ENCODE measurements at regions not wholly inside any gene's neighbourhood (a gene's known extent, or its start where the extent isn't known, plus 50 kb on each side); places are given as distances from the start of the nearest gene placed in this dataset.

- Histone ChIP-seq H3K27ac (no peak overlapping the region), H3K79me2 (ENCODE audit: insufficient read depth) (no peaks in the 10 kb centered on the region)
- in situ Hi-C loops (cut with MboI): no loop called here
Observed at GRCh38 chr4:155600244-155600643, 66.4 kb upstream of the GUCY1A1 start.

GRCh38 chr4:155599596-155599995 lies 67.1 kb upstream of the GUCY1A1 start:
- Histone ChIP-seq H3K4me1 (ENCODE audit: insufficient read depth) (peaks cover 6% of the 10 kb centered on the region), H3K27me3 (replicated peaks; ENCODE audit: insufficient read depth) (no peaks in the 10 kb centered on the region), H3K9me3 (ENCODE audit: low read depth) (no peaks in the 10 kb centered on the region), H4K20me1 (ENCODE audit: insufficient read depth) (no peaks in the 10 kb centered on the region), H3F3A (ENCODE audit: insufficient read depth) (peaks cover 6% of the 10 kb centered on the region; the same call in 1 of the 2 replicates), H3K79me2 (ENCODE audit: insufficient read depth) (no peaks in the 10 kb centered on the region), H3K9ac (no peak overlapping the region), H2AFZ (no peak overlapping the region), H3K4me3 (no peak overlapping the region), H3K9me2 (ENCODE audit: insufficient read depth) (no peaks in the 10 kb centered on the region), H3K27ac (no peak overlapping the region), H3K36me3 (ENCODE audit: low read depth) (no peaks in the 10 kb centered on the region), H3K4me2 (ENCODE audit: unreplicated experiment) (no peak overlapping the region)
- no peak for DNase-seq
- in situ Hi-C loops (cut with MboI): no loop called here
- TF ChIP-seq EZH2phosphoT487 (IDR thresholded peaks at IDR 0.05; ENCODE audit: insufficient read depth, low read depth): no peak
- TF ChIP-seq EZH2 (IDR thresholded peaks at IDR 0.05; ENCODE audit: insufficient read depth, poor library complexity, severe bottlenecking): no peak

More at GRCh38 chr4:155600244-155600643, 66.4 kb upstream of the GUCY1A1 start:
- TF ChIP-seq EZH2 (IDR thresholded peaks at IDR 0.05; ENCODE audit: insufficient read depth, poor library complexity, severe bottlenecking) (no peak), EZH2phosphoT487 (IDR thresholded peaks at IDR 0.05; ENCODE audit: insufficient read depth, low read depth) (no peak)
- no peaks in the 10 kb centered on the region for H4K20me1 ChIP-seq (ENCODE audit: insufficient read depth)
- no peaks in the 10 kb centered on the region for H3K27me3 ChIP-seq (replicated peaks; ENCODE audit: insufficient read depth)
- no peak overlapping the region for H3K4me2 ChIP-seq (ENCODE audit: unreplicated experiment)
- DNase-seq: no peak
- H3K9me2 ChIP-seq (ENCODE audit: insufficient read depth): no peaks in the 10 kb centered on the region
- H3K9me3 ChIP-seq (ENCODE audit: low read depth): no peaks in the 10 kb centered on the region
- no peak overlapping the region for H3K4me3 ChIP-seq
- H3K36me3 ChIP-seq (ENCODE audit: low read depth): no peaks in the 10 kb centered on the region
- no peak overlapping the region for H2AFZ ChIP-seq
- peaks cover 12% of the 10 kb centered on the region for H3K4me1 ChIP-seq (ENCODE audit: insufficient read depth)
- no peak overlapping the region for H3K9ac ChIP-seq
- H3F3A ChIP-seq (ENCODE audit: insufficient read depth): peaks cover 7% of the 10 kb centered on the region; the same call in 1 of the 2 replicates
- 78 to 83% methylated on average over 5 of the region's 5 CpGs for WGBS, 2 experiments (ENCODE audit: low coverage in 1 of 2, low lambda C conversion rate in 2 of 2, missing lambda C conversion rate in 2 of 2)

GRCh38 chr4:155599085-155599484 lies 67.6 kb upstream of the GUCY1A1 start:
- no peak overlapping the region for H3K27ac ChIP-seq
- no peaks in the 10 kb centered on the region for H3K9me3 ChIP-seq (ENCODE audit: low read depth)
- H2AFZ ChIP-seq: no peak overlapping the region
- no peak overlapping the region for H3K4me3 ChIP-seq
- peaks cover under 1% of the 10 kb centered on the region for H3K4me1 ChIP-seq (ENCODE audit: insufficient read depth)
- no peak for DNase-seq
- no peaks in the 10 kb centered on the region for H4K20me1 ChIP-seq (ENCODE audit: insufficient read depth)
- H3K27me3 ChIP-seq (replicated peaks; ENCODE audit: insufficient read depth): no peaks in the 10 kb centered on the region
- 64 to 67% methylated on average over 6 of the region's 6 CpGs for WGBS, 2 experiments (ENCODE audit: low coverage in 1 of 2, low lambda C conversion rate in 2 of 2, missing lambda C conversion rate in 2 of 2)
- TF ChIP-seq EZH2 (IDR thresholded peaks at IDR 0.05; ENCODE audit: insufficient read depth, poor library complexity, severe bottlenecking) (no peak), EZH2phosphoT487 (IDR thresholded peaks at IDR 0.05; ENCODE audit: insufficient read depth, low read depth) (no peak)
- H3K36me3 ChIP-seq (ENCODE audit: low read depth): no peaks in the 10 kb centered on the region
- no peaks in the 10 kb centered on the region for H3K79me2 ChIP-seq (ENCODE audit: insufficient read depth)
- no peaks in the 10 kb centered on the region for H3K9me2 ChIP-seq (ENCODE audit: insufficient read depth)
- H3K9ac ChIP-seq: no peak overlapping the region
- in situ Hi-C loops (cut with MboI): no loop called here
- H3F3A ChIP-seq (ENCODE audit: insufficient read depth): 0 out of 2 replicates have a peak, but pooled peaks cover 1% of the 10 kb centered on the region
- no peak overlapping the region for H3K4me2 ChIP-seq (ENCODE audit: unreplicated experiment)

GRCh38 chr4:155597933-155598451 lies 68.7 kb upstream of the GUCY1A1 start:
- Histone ChIP-seq H3K4me2 (ENCODE audit: unreplicated experiment) (no peak overlapping the region), H3K4me3 (no peak overlapping the region), H3K9me2 (ENCODE audit: insufficient read depth) (no peaks in the 10 kb centered on the region), H3K4me1 (ENCODE audit: insufficient read depth) (no peaks in the 10 kb centered on the region), H2AFZ (no peak overlapping the region), H4K20me1 (ENCODE audit: insufficient read depth) (no peaks in the 10 kb centered on the region), H3K27me3 (replicated peaks; ENCODE audit: insufficient read depth) (no peaks in the 10 kb centered on the region), H3K79me2 (ENCODE audit: insufficient read depth) (no peaks in the 10 kb centered on the region), H3K9ac (no peak overlapping the region), H3K27ac (no peak overlapping the region), H3K9me3 (ENCODE audit: low read depth) (no peaks in the 10 kb centered on the region), H3F3A (ENCODE audit: insufficient read depth) (0 out of 2 replicates have a peak, but pooled peaks cover 5% of the 10 kb centered on the region), H3K36me3 (ENCODE audit: low read depth) (no peaks in the 10 kb centered on the region)
- TF ChIP-seq EZH2 (IDR thresholded peaks at IDR 0.05; ENCODE audit: insufficient read depth, poor library complexity, severe bottlenecking) (no peak), EZH2phosphoT487 (IDR thresholded peaks at IDR 0.05; ENCODE audit: insufficient read depth, low read depth) (no peak)
- WGBS, 2 experiments (ENCODE audit: low coverage in 1 of 2, low lambda C conversion rate in 2 of 2, missing lambda C conversion rate in 2 of 2): 40 to 47% methylated on average over 3 of the region's 3 CpGs
- in situ Hi-C loops (cut with MboI): no loop called here
- DNase-seq: no peak

- no peak overlapping the region for H2AFZ ChIP-seq
- in situ Hi-C loops (cut with MboI): no loop called here
Observed at GRCh38 chr4:155597281-155597680, 69.4 kb upstream of the GUCY1A1 start.

More at GRCh38 chr4:155597281-155597680, 69.4 kb upstream of the GUCY1A1 start:
- Histone ChIP-seq H3K9me2 (ENCODE audit: insufficient read depth) (no peaks in the 10 kb centered on the region), H3K27ac (no peak overlapping the region), H3K4me3 (no peak overlapping the region), H3K9me3 (ENCODE audit: low read depth) (no peaks in the 10 kb centered on the region), H3F3A (ENCODE audit: insufficient read depth) (0 out of 2 replicates have a peak, but pooled peaks cover 5% of the 10 kb centered on the region), H3K79me2 (ENCODE audit: insufficient read depth) (no peaks in the 10 kb centered on the region), H3K4me1 (ENCODE audit: insufficient read depth) (no peaks in the 10 kb centered on the region), H4K20me1 (ENCODE audit: insufficient read depth) (no peaks in the 10 kb centered on the region), H3K9ac (no peak overlapping the region), H3K36me3 (ENCODE audit: low read depth) (no peaks in the 10 kb centered on the region), H3K27me3 (replicated peaks; ENCODE audit: insufficient read depth) (no peaks in the 10 kb centered on the region), H3K4me2 (ENCODE audit: unreplicated experiment) (no peak overlapping the region)
- DNase-seq: no peak
- WGBS, 2 experiments (ENCODE audit: low coverage in 1 of 2, low lambda C conversion rate in 2 of 2, missing lambda C conversion rate in 2 of 2): 31 to 43% methylated on average over 1 of the region's 1 CpG
- TF ChIP-seq EZH2 (IDR thresholded peaks at IDR 0.05; ENCODE audit: insufficient read depth, poor library complexity, severe bottlenecking): no peak
- TF ChIP-seq EZH2phosphoT487 (IDR thresholded peaks at IDR 0.05; ENCODE audit: insufficient read depth, low read depth): no peak

All from GM23248 (cell line).